Gastrocnemius medialis (tissue), 4 donors: ENCODE measurements at regions not wholly inside any gene's neighbourhood (a gene's known extent, or its start where the extent isn't known, plus 50 kb on each side); places are given as distances from the start of the nearest gene placed in this dataset.

Experiments used
- CTCF ChIP-seq, 5 experiments: fragments of 450-650 bp in 3 of 5; fragments of 200-600 bp in 2 of 5; sonication (generic) in 2 of 5; IDR thresholded peaks in 4 of 5; conservative IDR thresholded peaks in 1 of 5; 1 replicate in 4 of 5; 2 replicates in 1 of 5; pipeline ENCODE4 v1.5.1; 2016 to 2019; ENCODE audit warnings: antibody characterized with exemption in 5 of 5, mild to moderate bottlenecking in 3 of 5, moderate library complexity in 3 of 5
- POLR2A ChIP-seq, 2 donors: fragments of 450-650 bp; IDR thresholded peaks; one replicate each; pipeline ENCODE4 v1.6.1; 2017; ENCODE audit warnings: antibody characterized with exemption in 2 of 2, mild to moderate bottlenecking in 2 of 2, moderate library complexity in 2 of 2

- no peak for TF ChIP-seq CTCF (IDR thresholded peaks at IDR 0.05 in 4 of 5, conservative IDR thresholded peaks at IDR 0.05 in 1 of 5)
- TF ChIP-seq POLR2A (IDR thresholded peaks at IDR 0.05): no peak
Measured at GRCh38 chr7:94261067-94261466, 133.6 kb upstream of the COL1A2 start.
